Breast epithelium (tissue), 3 donors: ENCODE measurements at regions not wholly inside any gene's neighbourhood (a gene's known extent, or its start where the extent isn't known, plus 50 kb on each side); places are given as distances from the start of the nearest gene placed in this dataset.

Experiments used
- POLR2A ChIP-seq: fragments of 450-650 bp; IDR thresholded peaks from one replicate; pipeline ENCODE4 v1.6.1; 2016; ENCODE audit warnings: antibody characterized with exemption, mild to moderate bottlenecking, moderate library complexity
- POLR2AphosphoS5 ChIP-seq, 3 donors: sonication (generic); formaldehyde crosslinking; IDR thresholded peaks; one replicate each; pipeline ENCODE4 v1.6.1; 2017; ENCODE audit warnings: antibody characterized with exemption in 3 of 3
- TF ChIP-seq, protein P1 (sequence below), 3 donors: fragments of 450-650 bp; IDR thresholded peaks; one replicate each; pipeline ENCODE4 v1.5.1; 2016 to 2017; ENCODE audit warnings: antibody characterized with exemption in 3 of 3, mild to moderate bottlenecking in 3 of 3, moderate library complexity in 3 of 3

GRCh38 chr7:136116186-136116585 is 139.0 kb upstream of the MTPN start:
- TF ChIP-seq POLR2A: no peak
- TF ChIP-seq, protein P1, sequence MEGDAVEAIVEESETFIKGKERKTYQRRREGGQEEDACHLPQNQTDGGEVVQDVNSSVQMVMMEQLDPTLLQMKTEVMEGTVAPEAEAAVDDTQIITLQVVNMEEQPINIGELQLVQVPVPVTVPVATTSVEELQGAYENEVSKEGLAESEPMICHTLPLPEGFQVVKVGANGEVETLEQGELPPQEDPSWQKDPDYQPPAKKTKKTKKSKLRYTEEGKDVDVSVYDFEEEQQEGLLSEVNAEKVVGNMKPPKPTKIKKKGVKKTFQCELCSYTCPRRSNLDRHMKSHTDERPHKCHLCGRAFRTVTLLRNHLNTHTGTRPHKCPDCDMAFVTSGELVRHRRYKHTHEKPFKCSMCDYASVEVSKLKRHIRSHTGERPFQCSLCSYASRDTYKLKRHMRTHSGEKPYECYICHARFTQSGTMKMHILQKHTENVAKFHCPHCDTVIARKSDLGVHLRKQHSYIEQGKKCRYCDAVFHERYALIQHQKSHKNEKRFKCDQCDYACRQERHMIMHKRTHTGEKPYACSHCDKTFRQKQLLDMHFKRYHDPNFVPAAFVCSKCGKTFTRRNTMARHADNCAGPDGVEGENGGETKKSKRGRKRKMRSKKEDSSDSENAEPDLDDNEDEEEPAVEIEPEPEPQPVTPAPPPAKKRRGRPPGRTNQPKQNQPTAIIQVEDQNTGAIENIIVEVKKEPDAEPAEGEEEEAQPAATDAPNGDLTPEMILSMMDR (IDR thresholded peaks at IDR 0.05): no peak
- no peak for TF ChIP-seq POLR2AphosphoS5 (IDR thresholded peaks at IDR 0.05)
